Astrocyte of the spinal cord (primary cell): ENCODE measurements at regions not wholly inside any gene's neighbourhood (a gene's known extent, or its start where the extent isn't known, plus 50 kb on each side); places are given as distances from the start of the nearest gene placed in this dataset.

Experiments used
- DNase-seq: peaks from one replicate; pipeline ENCODE4 v3.0.0; 2011; ENCODE audit warnings: low read depth, low spot score
- H3K4me3 ChIP-seq: 2 replicates; pipeline ENCODE4 v1.5.1; 2011; ENCODE audit warnings: low read depth, mild to moderate bottlenecking, low read length, moderate library complexity
- in situ Hi-C: cut with HindIII; loops from 2 replicates; pipeline ENCODE4 v1.10.0; 2017; ENCODE audit warnings: low sequenced_read_pairs
- TF ChIP-seq, protein P1 (sequence below): IDR thresholded peaks from 2 replicates; pipeline ENCODE4 v1.5.1; 2012; ENCODE audit warnings: low read depth, mild to moderate bottlenecking, low read length, inconsistent platforms

DNA sequence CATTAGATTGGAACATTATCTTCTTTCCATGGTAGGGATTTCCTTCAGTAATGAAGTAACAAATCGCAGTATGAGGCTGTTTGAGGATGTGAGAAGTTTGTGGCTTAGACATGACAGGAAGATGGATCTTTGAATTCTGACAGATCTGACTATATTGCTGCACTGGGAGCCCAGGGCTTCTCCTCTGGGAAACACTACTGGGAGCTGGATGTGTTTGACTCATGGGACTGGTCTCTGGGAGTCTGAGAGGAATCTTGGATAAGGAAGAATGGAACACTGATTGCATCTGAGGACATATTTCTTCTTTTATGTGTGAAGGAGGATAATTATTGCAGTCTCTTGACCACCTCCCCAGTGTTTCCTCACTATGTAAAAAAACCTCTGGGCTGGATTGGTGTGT is 77.2 kb upstream of the ST6GAL2 start:
- TF ChIP-seq, protein P1, sequence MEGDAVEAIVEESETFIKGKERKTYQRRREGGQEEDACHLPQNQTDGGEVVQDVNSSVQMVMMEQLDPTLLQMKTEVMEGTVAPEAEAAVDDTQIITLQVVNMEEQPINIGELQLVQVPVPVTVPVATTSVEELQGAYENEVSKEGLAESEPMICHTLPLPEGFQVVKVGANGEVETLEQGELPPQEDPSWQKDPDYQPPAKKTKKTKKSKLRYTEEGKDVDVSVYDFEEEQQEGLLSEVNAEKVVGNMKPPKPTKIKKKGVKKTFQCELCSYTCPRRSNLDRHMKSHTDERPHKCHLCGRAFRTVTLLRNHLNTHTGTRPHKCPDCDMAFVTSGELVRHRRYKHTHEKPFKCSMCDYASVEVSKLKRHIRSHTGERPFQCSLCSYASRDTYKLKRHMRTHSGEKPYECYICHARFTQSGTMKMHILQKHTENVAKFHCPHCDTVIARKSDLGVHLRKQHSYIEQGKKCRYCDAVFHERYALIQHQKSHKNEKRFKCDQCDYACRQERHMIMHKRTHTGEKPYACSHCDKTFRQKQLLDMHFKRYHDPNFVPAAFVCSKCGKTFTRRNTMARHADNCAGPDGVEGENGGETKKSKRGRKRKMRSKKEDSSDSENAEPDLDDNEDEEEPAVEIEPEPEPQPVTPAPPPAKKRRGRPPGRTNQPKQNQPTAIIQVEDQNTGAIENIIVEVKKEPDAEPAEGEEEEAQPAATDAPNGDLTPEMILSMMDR: no peak
- no peak overlapping the region for H3K4me3 ChIP-seq
- DNase-seq: peak; percentile 37
- in situ Hi-C loops: no loop called here

DNA sequence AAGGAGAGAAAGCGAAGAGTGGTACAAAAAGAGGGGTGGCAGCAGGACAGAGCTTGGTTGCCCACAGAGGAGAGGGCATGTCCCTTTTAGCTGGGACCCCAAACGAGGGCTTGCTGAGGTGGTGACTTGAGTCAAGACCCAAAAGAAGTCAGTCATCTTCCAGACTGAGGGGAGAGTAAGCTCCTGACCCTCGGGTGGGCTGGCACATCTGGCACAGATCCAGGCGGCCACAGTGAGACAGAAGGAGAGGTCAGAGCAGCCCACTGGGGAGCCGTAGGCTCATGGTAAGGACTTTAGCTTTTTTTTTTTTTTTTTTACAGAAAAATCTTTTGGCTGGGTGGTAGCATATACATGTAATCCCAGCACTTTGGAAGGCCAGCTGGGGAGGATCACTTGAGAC is 77.9 kb upstream of the ST6GAL2 start:
- TF ChIP-seq, protein P1: no peak
- in situ Hi-C loops: no loop called here
- DNase-seq: no peak
- no peak overlapping the region for H3K4me3 ChIP-seq

DNA sequence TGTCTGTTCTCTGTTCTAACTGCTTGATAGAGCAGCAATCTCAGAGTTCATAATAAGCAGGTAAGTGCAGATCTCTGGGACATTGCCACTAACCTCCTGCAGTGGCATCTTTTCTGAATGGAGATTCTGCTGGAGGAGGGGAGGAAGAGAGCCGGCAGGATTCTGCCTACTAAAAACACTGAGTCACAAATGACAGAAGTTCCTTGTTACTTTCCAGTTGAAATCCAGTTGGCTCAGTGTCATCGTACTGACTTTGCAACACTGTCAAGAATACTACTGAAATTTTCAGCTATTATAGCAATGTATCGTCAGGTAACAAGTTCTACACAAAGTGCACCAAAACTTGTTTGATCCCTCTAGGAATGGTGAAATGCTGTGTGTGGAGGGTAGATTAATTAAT is 79.6 kb upstream of the ST6GAL2 start:
- no peak overlapping the region for H3K4me3 ChIP-seq
- DNase-seq: peak; percentile 29
- TF ChIP-seq, protein P1: no peak
- in situ Hi-C loops: no loop called here

DNA sequence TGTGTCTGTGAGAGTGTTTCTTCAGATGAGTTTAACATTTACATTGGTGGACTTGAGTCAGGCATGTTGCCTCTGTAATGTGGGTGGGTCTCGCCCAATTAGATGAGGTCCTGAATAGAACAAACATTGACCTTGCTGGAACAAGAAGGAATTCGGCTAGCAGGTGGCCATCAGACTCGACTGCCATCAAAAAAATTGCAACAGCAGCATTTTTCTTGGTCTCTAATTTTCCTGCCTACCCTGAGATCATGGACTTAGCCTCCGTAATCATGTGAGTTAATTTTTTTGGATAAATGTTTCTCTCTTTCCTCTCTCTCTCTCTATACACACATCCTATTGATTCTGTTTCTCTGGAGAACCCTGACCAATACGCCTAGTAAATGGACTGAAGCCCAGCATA is 83.8 kb upstream of the ST6GAL2 start:
- DNase-seq: no peak
- in situ Hi-C loops: no loop called here

DNA sequence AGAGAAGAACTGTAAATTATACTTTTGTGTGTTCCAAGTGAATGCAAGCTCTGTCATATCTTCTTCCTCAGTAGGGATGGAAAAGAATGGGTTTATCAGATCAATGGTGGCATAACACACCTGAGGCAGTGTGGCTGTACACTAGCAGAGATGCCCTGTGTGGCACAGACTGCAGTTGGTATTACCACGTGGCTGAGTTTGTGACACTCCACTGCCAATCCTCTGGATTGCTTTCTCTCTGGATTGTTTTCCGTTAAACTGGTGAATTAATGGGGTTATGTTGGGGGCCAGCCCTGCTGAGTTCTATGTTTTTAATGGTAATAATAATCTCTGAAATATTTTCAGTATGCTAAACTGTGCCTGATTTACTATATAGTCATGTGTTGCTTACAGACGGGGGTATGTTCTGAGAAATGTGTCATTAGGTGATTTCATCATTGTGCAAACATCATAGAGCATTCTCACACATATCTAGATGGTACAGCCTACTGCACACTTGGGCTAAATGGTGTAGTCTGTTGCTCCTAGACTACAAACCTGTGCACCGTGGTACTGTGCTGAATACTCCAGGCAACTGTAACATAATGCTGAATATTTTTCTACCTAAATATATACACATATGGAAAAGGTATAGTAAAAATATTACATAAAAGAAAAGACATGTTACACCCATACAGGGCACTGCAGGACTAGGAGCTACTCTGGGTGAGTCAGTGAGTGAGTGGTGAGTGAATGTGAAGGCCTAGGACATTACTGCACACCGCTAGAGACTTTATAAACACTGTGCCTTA is 84.7 kb upstream of the ST6GAL2 start:
- TF ChIP-seq, protein P1: no peak
- no peak overlapping the region for H3K4me3 ChIP-seq
- peak; percentile 80 for DNase-seq
- in situ Hi-C loops: no loop called here

More for the DNA sequence above, 83.8 kb upstream of the ST6GAL2 start:
- H3K4me3 ChIP-seq: no peak overlapping the region
- TF ChIP-seq, protein P1: no peak

DNA sequence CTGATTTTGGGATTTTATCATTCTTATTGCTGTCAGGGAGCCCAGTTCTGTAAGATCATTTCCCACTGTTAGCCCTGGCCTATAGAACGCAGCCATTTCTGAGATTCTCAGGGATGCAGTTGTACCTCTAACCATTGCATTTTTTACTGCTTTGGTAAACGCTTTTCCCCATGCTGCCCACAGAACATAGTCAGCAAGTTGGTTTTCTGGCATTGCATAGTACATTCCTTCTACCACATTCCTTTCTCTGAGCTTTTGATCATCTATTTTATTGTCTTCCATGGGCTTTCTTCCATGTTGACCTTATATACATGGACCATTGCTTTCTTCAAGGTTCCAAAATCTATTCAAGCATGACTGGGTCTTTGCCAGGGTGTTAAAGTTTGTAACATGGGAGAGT is 86.8 kb upstream of the ST6GAL2 start:
- TF ChIP-seq, protein P1: no peak
- DNase-seq: peak; percentile 68
- no peak overlapping the region for H3K4me3 ChIP-seq
- in situ Hi-C loops: no loop called here
